Mesendoderm (in vitro differentiated cells): ENCODE measurements at regions not wholly inside any gene's neighbourhood (a gene's known extent, or its start where the extent isn't known, plus 50 kb on each side); places are given as distances from the start of the nearest gene placed in this dataset.

Source experiments
- DNase-seq: peaks from one replicate; pipeline ENCODE4 v3.0.0; 2013
- H2AK5ac ChIP-seq: 2 replicates; pipeline ENCODE4 v1.6.1; 2013; ENCODE audit warnings: low read length, inconsistent platforms
- H2BK120ac ChIP-seq: 2 replicates; pipeline ENCODE4 v1.6.1; 2013; ENCODE audit warnings: low read depth, mild to moderate bottlenecking, low read length, moderate library complexity, mixed read lengths
- H2BK15ac ChIP-seq: replicated peaks from 2 replicates; pipeline ENCODE4 v1.6.1; 2013; ENCODE audit warnings: low read depth, mild to moderate bottlenecking, moderate library complexity
- H2BK5ac ChIP-seq: 2 replicates; pipeline ENCODE4 v1.6.1; 2013; ENCODE audit warnings: low read length, inconsistent platforms
- H3K18ac ChIP-seq: 2 replicates; pipeline ENCODE4 v1.6.1; 2013; ENCODE audit warnings: mild to moderate bottlenecking, low read length, mixed read lengths
- H3K23ac ChIP-seq: one replicate; pipeline ENCODE4 v1.6.1; 2013; ENCODE audit warnings: low read length
- H3K27ac ChIP-seq: 2 replicates; pipeline ENCODE4 v1.5.1; 2013; ENCODE audit warnings: low read depth, mild to moderate bottlenecking, inconsistent platforms, low read length, moderate library complexity
- H3K27me3 ChIP-seq: 2 replicates; pipeline ENCODE4 v1.6.1; 2013; ENCODE audit warnings: low read length, control low read depth, mild to moderate bottlenecking, inconsistent platforms; ENCODE audit not compliant: insufficient read depth, poor library complexity
- H3K36me3 ChIP-seq: 2 replicates; pipeline ENCODE4 v1.6.1; 2013; ENCODE audit warnings: low read length, inconsistent platforms; ENCODE audit not compliant: control insufficient read depth, insufficient read depth
- H3K4ac ChIP-seq: one replicate; pipeline ENCODE4 v1.6.1; 2013; ENCODE audit warnings: low read depth, mild to moderate bottlenecking, low read length, moderate library complexity
- H3K4me1 ChIP-seq: 2 replicates; pipeline ENCODE4 v1.6.1; 2013; ENCODE audit warnings: low read depth, low read length, inconsistent platforms; ENCODE audit not compliant: control insufficient read depth
- H3K4me2 ChIP-seq: 2 replicates; pipeline ENCODE4 v1.6.1; 2013; ENCODE audit warnings: low read length
- H3K4me3 ChIP-seq: 2 replicates; pipeline ENCODE4 v1.5.1; 2013; ENCODE audit warnings: mild to moderate bottlenecking, low read length
- H3K56ac ChIP-seq: one replicate; pipeline ENCODE4 v1.6.1; 2013; ENCODE audit warnings: low read length
- H3K79me1 ChIP-seq: 2 replicates; pipeline ENCODE4 v1.6.1; 2013; ENCODE audit warnings: low read length, inconsistent platforms
- H3K79me2 ChIP-seq: 2 replicates; pipeline ENCODE4 v1.6.1; 2013; ENCODE audit warnings: mild to moderate bottlenecking, low read length; ENCODE audit not compliant: control insufficient read depth, insufficient read depth
- H3K9ac ChIP-seq: 2 replicates; pipeline ENCODE4 v1.6.1; 2013; ENCODE audit warnings: low read length, inconsistent platforms
- H4K5ac ChIP-seq: one replicate; pipeline ENCODE4 v1.6.1; 2013; ENCODE audit warnings: low read length
- H4K8ac ChIP-seq: one replicate; pipeline ENCODE4 v1.6.1; 2013; ENCODE audit warnings: low read depth, mild to moderate bottlenecking, control low read depth, low read length, moderate library complexity
- WGBS: extraction: QIAGEN DNeasy Blood & Tissue Kit; methylation state at CpG from one replicate; pipeline ENCODE4 v1.1.7; 2013; ENCODE audit warnings: low lambda C conversion rate, missing lambda C conversion rate; ENCODE audit not compliant: insufficient coverage; ENCODE audit errors: extremely low coverage; 5-methylcytosine and 5-hydroxymethylcytosine counted together

DNA sequence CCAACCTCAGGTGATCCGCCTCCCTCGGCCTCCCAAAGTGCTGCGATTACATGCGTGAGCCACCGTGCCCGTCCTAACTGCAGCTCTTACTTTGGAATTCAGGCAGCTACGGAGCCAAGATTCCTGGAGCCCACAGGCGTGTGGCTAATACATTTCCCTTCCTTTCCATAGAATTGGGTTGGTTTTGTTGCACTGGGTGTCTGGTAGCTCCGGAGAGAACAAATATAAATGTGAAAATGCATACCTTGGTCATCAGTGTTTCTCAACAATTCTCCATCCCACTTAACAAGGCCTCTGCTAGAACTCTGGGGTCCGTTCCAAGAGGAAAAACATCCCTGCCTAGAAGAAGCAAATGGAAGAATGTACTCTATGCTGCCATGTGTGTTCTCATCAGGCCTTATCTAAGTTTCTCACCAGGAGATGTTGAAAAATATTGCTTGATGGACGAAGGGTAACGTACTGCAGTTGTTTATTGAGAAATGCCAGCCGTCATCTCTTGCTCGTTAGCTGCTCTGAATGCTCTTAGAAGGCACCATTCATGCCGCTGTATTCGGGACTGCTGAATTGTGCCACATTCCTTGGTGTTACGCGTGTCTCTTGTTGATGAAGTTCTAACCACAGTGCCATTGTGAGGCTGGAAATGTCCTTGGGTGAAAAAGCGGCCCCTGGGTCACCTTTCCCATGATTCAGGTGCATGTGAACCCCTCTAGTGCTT lies 50.5 kb upstream of the CD99 start:
- no peak overlapping the region for H2BK15ac ChIP-seq
- WGBS: no CpG with 5 or more reads among the region's 19 CpGs
- no peaks in the 10 kb centered on the region for H3K79me2 ChIP-seq

DNA sequence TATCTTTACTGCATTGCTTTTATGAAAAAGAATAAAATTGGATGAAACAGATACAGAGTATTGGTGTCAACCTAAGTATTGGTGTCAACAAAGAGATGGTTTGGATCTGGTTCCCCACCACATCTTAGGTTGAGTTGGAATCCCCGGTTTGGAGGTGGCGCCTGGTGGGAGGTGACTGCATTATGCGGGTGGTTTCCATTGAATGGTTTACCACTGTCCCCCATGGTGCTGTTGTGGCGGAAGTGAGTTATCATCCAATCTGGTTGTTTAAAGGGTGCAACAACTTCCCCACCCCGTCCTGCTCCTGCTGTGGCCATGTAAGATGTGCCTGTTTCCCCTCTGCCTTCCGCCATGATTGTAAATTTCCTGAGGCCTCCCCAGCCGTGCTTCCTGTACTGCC lies 52.8 kb upstream of the CD99 start:
- no peak overlapping the region for H3K9ac ChIP-seq
- DNase-seq: peak; percentile 23
- H4K8ac ChIP-seq: no peak overlapping the region
- no peaks in the 10 kb centered on the region for H3K36me3 ChIP-seq
- H4K5ac ChIP-seq: no peak overlapping the region
- no peaks in the 10 kb centered on the region for H3K27me3 ChIP-seq
- no peak overlapping the region for H3K4me2 ChIP-seq
- no peak overlapping the region for H3K18ac ChIP-seq
- H3K4ac ChIP-seq: no peak overlapping the region
- H3K79me2 ChIP-seq: no peaks in the 10 kb centered on the region
- no peak overlapping the region for H3K23ac ChIP-seq
- no peak overlapping the region for H2BK15ac ChIP-seq
- H2AK5ac ChIP-seq: no peak overlapping the region
- no peak overlapping the region for H3K4me3 ChIP-seq
- H2BK120ac ChIP-seq: no peak overlapping the region
- no peaks in the 10 kb centered on the region for H3K4me1 ChIP-seq
- H2BK5ac ChIP-seq: no peak overlapping the region
- H3K27ac ChIP-seq: no peak overlapping the region
- no CpG with 5 or more reads among the region's 7 CpGs for WGBS
- no peaks in the 10 kb centered on the region for H3K79me1 ChIP-seq
- H3K56ac ChIP-seq: no peak overlapping the region

More for the DNA sequence above, 50.5 kb upstream of the CD99 start:
- Histone ChIP-seq H4K8ac (no peak overlapping the region), H3K27me3 (no peaks in the 10 kb centered on the region), H3K4me1 (no peaks in the 10 kb centered on the region), H3K23ac (no peak overlapping the region), H3K36me3 (no peaks in the 10 kb centered on the region), H3K4me3 (no peak overlapping the region), H4K5ac (no peak overlapping the region), H3K4me2 (no peak overlapping the region), H3K79me1 (no peaks in the 10 kb centered on the region), H3K18ac (no peak overlapping the region), H2AK5ac (no peak overlapping the region), H2BK5ac (no peak overlapping the region), H3K56ac (no peak overlapping the region), H2BK120ac (no peak overlapping the region), H3K9ac (no peak overlapping the region), H3K27ac (no peak overlapping the region), H3K4ac (no peak overlapping the region)
- no peak for DNase-seq

DNA sequence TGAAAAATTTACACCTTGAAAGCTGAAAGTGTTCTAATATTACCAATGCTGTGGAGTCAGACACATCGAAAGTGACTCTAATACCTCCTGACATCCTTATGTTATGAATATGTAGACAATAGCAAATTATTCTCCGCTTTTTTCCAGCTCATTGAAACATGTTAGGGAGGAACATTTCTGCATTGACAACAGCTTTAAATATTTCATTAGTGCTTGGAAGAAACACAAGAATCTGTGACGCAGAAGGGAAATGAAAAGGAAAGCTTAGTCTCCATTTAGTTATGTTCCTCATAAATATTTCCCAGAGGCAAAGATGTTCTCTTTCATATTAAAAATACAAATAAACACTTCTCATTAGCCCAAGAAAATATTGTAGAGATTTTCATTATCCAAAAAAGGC lies 55.8 kb upstream of the CD99 start:
- no peak overlapping the region for H4K8ac ChIP-seq
- H3K56ac ChIP-seq: no peak overlapping the region
- no peak for DNase-seq
- no peak overlapping the region for H3K18ac ChIP-seq
- H3K4me3 ChIP-seq: no peak overlapping the region
- H3K79me2 ChIP-seq: no peaks in the 10 kb centered on the region
- H3K4ac ChIP-seq: no peak overlapping the region
- no peak overlapping the region for H2BK15ac ChIP-seq
- H3K9ac ChIP-seq: no peak overlapping the region
- H3K79me1 ChIP-seq: no peaks in the 10 kb centered on the region
- H3K27me3 ChIP-seq: no peaks in the 10 kb centered on the region
- no peaks in the 10 kb centered on the region for H3K4me1 ChIP-seq
- no peak overlapping the region for H3K27ac ChIP-seq
- H3K23ac ChIP-seq: no peak overlapping the region
- H4K5ac ChIP-seq: no peak overlapping the region
- WGBS: no CpG with 5 or more reads among the region's 3 CpGs
- H2BK5ac ChIP-seq: no peak overlapping the region
- no peak overlapping the region for H2BK120ac ChIP-seq
- H3K4me2 ChIP-seq: no peak overlapping the region
- H3K36me3 ChIP-seq: no peaks in the 10 kb centered on the region
- H2AK5ac ChIP-seq: no peak overlapping the region

DNA sequence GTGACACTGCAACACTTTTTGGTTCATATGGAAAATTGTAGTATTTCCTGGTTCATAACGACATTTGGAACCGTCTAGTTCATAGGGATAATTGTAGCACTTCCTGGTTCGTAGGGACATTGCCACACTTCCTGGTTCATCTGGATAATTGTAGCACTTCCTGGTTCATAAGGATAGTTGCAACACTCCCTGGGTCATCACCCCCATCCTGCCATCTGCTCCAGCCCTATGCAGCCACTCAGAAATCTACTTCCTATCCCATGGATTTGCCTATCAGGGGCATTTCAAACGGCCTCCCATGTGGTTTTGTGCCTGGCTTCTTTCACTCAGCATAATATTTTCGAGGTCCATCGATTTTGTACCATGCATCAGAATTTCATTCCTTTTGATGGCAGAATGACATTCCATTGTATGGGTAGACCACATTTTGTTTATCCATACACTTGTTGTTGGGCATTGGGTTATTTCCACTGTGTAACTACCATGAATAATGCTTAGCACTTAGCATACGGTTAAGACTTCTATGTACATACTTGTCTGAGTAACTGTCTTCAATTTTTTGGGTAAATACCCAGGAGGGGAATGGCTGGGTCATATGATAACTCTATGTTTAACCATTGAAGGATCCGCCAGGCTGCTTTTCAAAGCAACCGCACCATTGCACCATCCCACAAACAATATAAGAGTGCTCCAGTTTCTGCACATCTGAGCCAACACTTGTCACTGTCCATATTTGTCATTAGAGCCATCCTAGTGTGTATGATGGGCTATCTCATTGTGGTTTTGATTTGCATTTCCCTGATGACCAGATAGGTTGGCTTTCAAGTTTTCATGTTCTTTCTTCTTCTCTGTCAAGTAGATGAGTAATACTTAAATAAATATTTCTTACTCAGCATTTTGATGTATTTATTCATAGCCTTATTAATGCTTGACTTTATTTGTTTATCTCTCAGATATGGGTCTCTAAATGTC lies 58.3 kb upstream of the CD99 start:
- no peak overlapping the region for H4K5ac ChIP-seq
- H3K27ac ChIP-seq: no peak overlapping the region
- H4K8ac ChIP-seq: no peak overlapping the region
- H2AK5ac ChIP-seq: no peak overlapping the region
- H3K56ac ChIP-seq: no peak overlapping the region
- no peak overlapping the region for H3K4me2 ChIP-seq
- H3K4me1 ChIP-seq: no peaks in the 10 kb centered on the region
- H3K27me3 ChIP-seq: no peaks in the 10 kb centered on the region
- no peaks in the 10 kb centered on the region for H3K36me3 ChIP-seq
- no peak overlapping the region for H3K4me3 ChIP-seq
- WGBS: no CpG with 5 or more reads among the region's 9 CpGs
- H3K9ac ChIP-seq: no peak overlapping the region
- no peak overlapping the region for H2BK120ac ChIP-seq
- H2BK15ac ChIP-seq: no peak overlapping the region
- no peaks in the 10 kb centered on the region for H3K79me1 ChIP-seq
- H3K4ac ChIP-seq: no peak overlapping the region
- no peak overlapping the region for H3K18ac ChIP-seq
- no peak for DNase-seq
- no peak overlapping the region for H3K23ac ChIP-seq
- H3K79me2 ChIP-seq: no peaks in the 10 kb centered on the region
- H2BK5ac ChIP-seq: no peak overlapping the region

DNA sequence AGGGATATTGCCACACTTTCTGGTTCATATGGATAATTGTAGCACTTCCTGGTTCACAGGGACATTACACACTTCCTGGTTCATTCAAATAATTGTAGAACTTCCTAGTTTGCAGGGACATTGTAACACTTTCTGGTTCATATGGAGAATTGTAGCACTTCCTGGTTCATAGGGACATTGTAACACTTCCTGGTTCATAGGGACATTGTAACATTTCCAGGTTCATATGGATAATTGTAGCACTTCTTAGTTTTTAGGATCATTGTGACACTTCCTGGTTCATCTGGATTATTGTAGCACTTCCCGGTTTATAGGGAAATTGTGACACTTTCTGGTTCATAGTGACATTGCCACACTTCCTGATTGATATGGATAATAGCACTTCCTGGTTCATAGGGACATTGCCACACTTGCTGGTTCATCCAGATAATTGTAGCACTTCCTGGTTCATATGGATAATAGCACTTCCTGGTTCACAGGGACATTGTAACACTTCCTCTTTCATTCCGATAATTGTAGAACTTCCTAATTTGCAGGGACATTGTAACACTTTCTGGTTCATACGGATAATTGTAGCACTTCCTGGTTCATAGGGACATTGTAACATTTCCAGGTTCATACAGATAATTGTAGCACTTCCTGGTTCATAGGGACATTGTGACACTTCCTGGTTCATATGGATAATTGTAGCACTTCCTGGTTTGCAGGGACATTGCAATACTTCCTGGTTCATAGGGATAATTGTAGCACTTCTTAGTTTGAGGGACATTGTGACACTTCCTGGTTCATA lies 59.2 kb upstream of the CD99 start:
- no peak overlapping the region for H3K4me3 ChIP-seq
- no peak overlapping the region for H3K27ac ChIP-seq
- H3K4ac ChIP-seq: no peak overlapping the region
- no peaks in the 10 kb centered on the region for H3K4me1 ChIP-seq
- H3K18ac ChIP-seq: no peak overlapping the region
- no peak for DNase-seq
- no peak overlapping the region for H2BK15ac ChIP-seq
- no peak overlapping the region for H3K23ac ChIP-seq
- H2BK120ac ChIP-seq: no peak overlapping the region
- no CpG with 5 or more reads among the region's 3 CpGs for WGBS
- H3K79me2 ChIP-seq: no peaks in the 10 kb centered on the region
- H3K36me3 ChIP-seq: no peaks in the 10 kb centered on the region
- no peaks in the 10 kb centered on the region for H3K27me3 ChIP-seq
- no peak overlapping the region for H3K9ac ChIP-seq
- no peak overlapping the region for H4K8ac ChIP-seq
- H3K79me1 ChIP-seq: no peaks in the 10 kb centered on the region
- no peak overlapping the region for H3K56ac ChIP-seq
- no peak overlapping the region for H2BK5ac ChIP-seq
- H3K4me2 ChIP-seq: no peak overlapping the region
- no peak overlapping the region for H4K5ac ChIP-seq
- no peak overlapping the region for H2AK5ac ChIP-seq
